ENCODE measurements at regions not wholly inside any gene's neighbourhood (a gene's known extent, or its start where the extent isn't known, plus 50 kb on each side); places are given as distances from the start of the nearest gene placed in this dataset.
"Not testable (repeated sequence)": the region's sequence is repeated elsewhere in the genome, so short reads cannot be mapped to it uniquely, and the experiment has no call there.

- Histone ChIP-seq H3K4me3 (ENCODE audit: low read length) (no peak overlapping the region), H3K4me1 (ENCODE audit: control insufficient read depth, insufficient read depth, low read length) (no peaks in the 10 kb centered on the region), H3K27ac (ENCODE audit: low read length) (no peak overlapping the region), H3K9me3 (replicated peaks; ENCODE audit: control insufficient read depth, low read depth, low read length) (no peaks in the 10 kb centered on the region), H3K27me3 (ENCODE audit: control insufficient read depth, insufficient read depth, low read length) (no peaks in the 10 kb centered on the region), H3K36me3 (ENCODE audit: control insufficient read depth, insufficient read depth, low read length) (no peaks in the 10 kb centered on the region)
- 73% methylated on average over 1 of the region's 3 CpGs for WGBS (ENCODE audit: insufficient coverage)
- no peak for DNase-seq
Measured at GRCh38 chr2:75390169-75390568, 170.6 kb downstream of the EVA1A start.

- Histone ChIP-seq H3K36me3 (ENCODE audit: control insufficient read depth, insufficient read depth, low read length) (no peaks in the 10 kb centered on the region), H3K4me1 (ENCODE audit: control insufficient read depth, insufficient read depth, low read length) (no peaks in the 10 kb centered on the region), H3K9me3 (replicated peaks; ENCODE audit: control insufficient read depth, low read depth, low read length) (no peaks in the 10 kb centered on the region), H3K27me3 (ENCODE audit: control insufficient read depth, insufficient read depth, low read length) (no peaks in the 10 kb centered on the region), H3K4me3 (ENCODE audit: low read length) (no peak overlapping the region), H3K27ac (ENCODE audit: low read length) (no peak overlapping the region)
- WGBS (ENCODE audit: insufficient coverage): 43% methylated on average over 1 of the region's 2 CpGs
- DNase-seq: no peak
Measured at GRCh38 chr2:75389271-75389670, 171.5 kb downstream of the EVA1A start.

GRCh38 chr2:75381032-75381431, 179.7 kb downstream of the EVA1A start:
- Histone ChIP-seq H3K4me3 (ENCODE audit: low read length) (no peak overlapping the region), H3K9me3 (replicated peaks; ENCODE audit: control insufficient read depth, low read depth, low read length) (no peaks in the 10 kb centered on the region), H3K27me3 (ENCODE audit: control insufficient read depth, insufficient read depth, low read length) (no peaks in the 10 kb centered on the region), H3K36me3 (ENCODE audit: control insufficient read depth, insufficient read depth, low read length) (no peaks in the 10 kb centered on the region), H3K27ac (ENCODE audit: low read length) (no peak overlapping the region), H3K4me1 (ENCODE audit: control insufficient read depth, insufficient read depth, low read length) (no peaks in the 10 kb centered on the region)
- WGBS (ENCODE audit: insufficient coverage): no CpG with 5 or more reads among the region's 10 CpGs
- no peak for DNase-seq

GRCh38 chr2:75379476-75380210, 180.3 kb upstream of the TACR1 start:
- no peak overlapping the region for H3K27ac ChIP-seq (ENCODE audit: low read length)
- no peaks in the 10 kb centered on the region for H3K9me3 ChIP-seq (replicated peaks; ENCODE audit: control insufficient read depth, low read depth, low read length)
- no peak for DNase-seq
- no peaks in the 10 kb centered on the region for H3K27me3 ChIP-seq (ENCODE audit: control insufficient read depth, insufficient read depth, low read length)
- no peaks in the 10 kb centered on the region for H3K4me1 ChIP-seq (ENCODE audit: control insufficient read depth, insufficient read depth, low read length)
- H3K36me3 ChIP-seq (ENCODE audit: control insufficient read depth, insufficient read depth, low read length): no peaks in the 10 kb centered on the region
- no CpG with 5 or more reads among the region's 7 CpGs for WGBS (ENCODE audit: insufficient coverage)
- H3K4me3 ChIP-seq (ENCODE audit: low read length): no peak overlapping the region

- H3K36me3 ChIP-seq (ENCODE audit: control insufficient read depth, insufficient read depth, low read length): no peaks in the 10 kb centered on the region
- H3K9me3 ChIP-seq (replicated peaks; ENCODE audit: control insufficient read depth, low read depth, low read length): no peaks in the 10 kb centered on the region
- no peak overlapping the region for H3K4me3 ChIP-seq (ENCODE audit: low read length)
- H3K4me1 ChIP-seq (ENCODE audit: control insufficient read depth, insufficient read depth, low read length): no peaks in the 10 kb centered on the region
- peak overlapping the region; percentile 17 for H3K27ac ChIP-seq (ENCODE audit: low read length)
- no peaks in the 10 kb centered on the region for H3K27me3 ChIP-seq (ENCODE audit: control insufficient read depth, insufficient read depth, low read length)
- 74% methylated on average over 3 of the region's 3 CpGs for WGBS (ENCODE audit: insufficient coverage)
- DNase-seq: peak; percentile 67
Measured at GRCh38 chr2:75375646-75376582, 176.6 kb upstream of the TACR1 start.

- DNase-seq; H3K36me3 ChIP-seq (ENCODE audit: control insufficient read depth, insufficient read depth, low read length); H3K4me3 ChIP-seq (ENCODE audit: low read length); H3K27ac ChIP-seq (ENCODE audit: low read length); H3K4me1 ChIP-seq (ENCODE audit: control insufficient read depth, insufficient read depth, low read length); H3K9me3 ChIP-seq (replicated peaks; ENCODE audit: control insufficient read depth, low read depth, low read length); H3K27me3 ChIP-seq (ENCODE audit: control insufficient read depth, insufficient read depth, low read length): not testable (repeated sequence)
- 71% methylated on average over 3 of the region's 6 CpGs for WGBS (ENCODE audit: insufficient coverage)
Measured at GRCh38 chr2:75374414-75374957, 175.2 kb upstream of the TACR1 start.

- no peak overlapping the region for H3K27ac ChIP-seq (ENCODE audit: low read length)
- no peaks in the 10 kb centered on the region for H3K36me3 ChIP-seq (ENCODE audit: control insufficient read depth, insufficient read depth, low read length)
- H3K4me3 ChIP-seq (ENCODE audit: low read length): no peak overlapping the region
- WGBS (ENCODE audit: insufficient coverage): no CpG with 5 or more reads among the region's 1 CpG
- no peaks in the 10 kb centered on the region for H3K4me1 ChIP-seq (ENCODE audit: control insufficient read depth, insufficient read depth, low read length)
- H3K27me3 ChIP-seq (ENCODE audit: control insufficient read depth, insufficient read depth, low read length): no peaks in the 10 kb centered on the region
- H3K9me3 ChIP-seq (replicated peaks; ENCODE audit: control insufficient read depth, low read depth, low read length): no peaks in the 10 kb centered on the region
- no peak for DNase-seq
Measured at GRCh38 chr2:75367401-75367800, 168.1 kb upstream of the TACR1 start.

GRCh38 chr2:75361486-75361885, 162.2 kb upstream of the TACR1 start:
- Histone ChIP-seq H3K4me1 (ENCODE audit: control insufficient read depth, insufficient read depth, low read length) (no peaks in the 10 kb centered on the region), H3K36me3 (ENCODE audit: control insufficient read depth, insufficient read depth, low read length) (no peaks in the 10 kb centered on the region), H3K9me3 (replicated peaks; ENCODE audit: control insufficient read depth, low read depth, low read length) (no peaks in the 10 kb centered on the region), H3K27me3 (ENCODE audit: control insufficient read depth, insufficient read depth, low read length) (no peaks in the 10 kb centered on the region), H3K4me3 (ENCODE audit: low read length) (no peak overlapping the region), H3K27ac (ENCODE audit: low read length) (no peak overlapping the region)
- no peak for DNase-seq

- Histone ChIP-seq H3K27me3 (ENCODE audit: control insufficient read depth, insufficient read depth, low read length) (no peaks in the 10 kb centered on the region), H3K36me3 (ENCODE audit: control insufficient read depth, insufficient read depth, low read length) (no peaks in the 10 kb centered on the region), H3K4me1 (ENCODE audit: control insufficient read depth, insufficient read depth, low read length) (no peaks in the 10 kb centered on the region), H3K9me3 (replicated peaks; ENCODE audit: control insufficient read depth, low read depth, low read length) (no peaks in the 10 kb centered on the region), H3K27ac (ENCODE audit: low read length) (no peak overlapping the region), H3K4me3 (ENCODE audit: low read length) (no peak overlapping the region)
- DNase-seq: no peak
- no CpG with 5 or more reads among the region's 1 CpG for WGBS (ENCODE audit: insufficient coverage)
Measured at GRCh38 chr2:75360945-75361344, 161.6 kb upstream of the TACR1 start.

- no peak for DNase-seq
- no CpG with 5 or more reads among the region's 2 CpGs for WGBS (ENCODE audit: insufficient coverage)
- Histone ChIP-seq H3K4me3 (ENCODE audit: low read length) (no peak overlapping the region), H3K27me3 (ENCODE audit: control insufficient read depth, insufficient read depth, low read length) (no peaks in the 10 kb centered on the region), H3K27ac (ENCODE audit: low read length) (no peak overlapping the region), H3K36me3 (ENCODE audit: control insufficient read depth, insufficient read depth, low read length) (no peaks in the 10 kb centered on the region), H3K9me3 (replicated peaks; ENCODE audit: control insufficient read depth, low read depth, low read length) (no peaks in the 10 kb centered on the region), H3K4me1 (ENCODE audit: control insufficient read depth, insufficient read depth, low read length) (no peaks in the 10 kb centered on the region)
Measured at GRCh38 chr2:75356865-75357264, 157.5 kb upstream of the TACR1 start.
